NCI-H82 treated with DMSO at 0.1 percent for 48 hours (cell line): ENCODE measurements at regions not wholly inside any gene's neighbourhood (a gene's known extent, or its start where the extent isn't known, plus 50 kb on each side); places are given as distances from the start of the nearest gene placed in this dataset.

Source experiments
- DNase-seq: peaks from one replicate; lab custom pipeline; 2025; ENCODE audit not compliant: unreplicated experiment; lab: John Stamatoyannopoulos, UW

- DNase-seq: no peak
Measured at GRCh38 chr10:107244122-107244521, 79.6 kb upstream of the SORCS1 start.

DNA sequence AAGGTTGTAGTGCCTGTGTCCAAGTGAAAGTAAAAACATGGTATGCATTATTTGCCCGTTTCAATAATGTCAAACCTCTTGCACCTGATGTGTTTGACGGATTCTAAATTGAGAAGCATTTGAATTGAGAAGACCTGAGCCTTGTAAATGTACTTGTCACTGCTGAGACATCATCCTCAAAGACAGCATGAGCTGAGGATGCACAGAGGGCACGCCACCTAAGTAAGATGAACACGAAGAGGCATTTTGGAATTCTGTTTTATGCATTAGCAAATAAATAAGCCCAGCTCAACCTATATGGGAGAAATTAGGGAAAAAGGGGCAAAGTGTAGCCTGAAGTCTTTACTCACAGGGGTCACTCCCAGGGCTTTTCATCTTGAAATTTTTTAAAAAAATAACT lies 73.8 kb upstream of the SORCS1 start:
- no peak for DNase-seq

DNA sequence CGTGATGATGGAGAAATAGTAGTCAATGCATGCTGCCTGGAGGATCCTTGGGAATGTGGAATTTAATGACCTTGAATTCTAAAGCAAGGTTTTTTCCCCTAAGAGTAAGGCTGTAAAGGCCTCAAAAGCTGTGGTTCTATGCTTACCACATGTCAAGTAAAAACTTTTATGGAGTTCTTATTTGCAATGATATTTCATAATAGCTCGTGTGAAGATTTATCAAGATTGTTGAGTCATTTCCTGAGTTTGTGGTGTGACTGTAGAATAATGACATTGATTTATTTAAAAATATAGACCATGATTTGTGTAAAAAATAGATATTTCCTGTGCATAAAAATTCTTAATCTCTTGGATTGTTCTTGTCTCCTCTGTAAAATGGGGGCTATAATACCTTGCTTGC lies 67.5 kb upstream of the SORCS1 start:
- no peak for DNase-seq

DNA sequence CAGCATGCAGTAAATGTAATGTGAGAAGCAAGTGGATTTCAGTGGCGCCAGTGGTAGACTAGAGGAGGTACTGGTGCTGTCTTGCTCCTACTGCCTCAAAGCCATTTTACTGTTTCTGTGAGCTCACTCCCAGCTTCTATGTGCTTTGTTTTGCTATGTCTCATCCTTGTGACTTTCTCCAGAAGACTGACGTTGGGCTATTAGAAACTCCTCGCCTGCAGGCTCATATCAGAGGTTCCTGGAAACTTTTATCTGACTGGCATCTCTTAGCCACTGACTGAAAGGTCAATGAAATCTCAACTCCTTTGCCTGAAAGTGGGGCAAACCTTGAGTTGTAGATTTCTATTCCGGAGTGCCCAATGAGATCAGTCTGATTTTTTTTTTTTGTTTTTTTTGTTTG lies 66.4 kb upstream of the SORCS1 start:
- no peak for DNase-seq

GRCh38 chr10:107215681-107216080 lies 51.2 kb upstream of the SORCS1 start:
- DNase-seq: no peak
